NOMO-1 treated with DMSO at 0.1 percent for 48 hours (cell line): ENCODE measurements at regions not wholly inside any gene's neighbourhood (a gene's known extent, or its start where the extent isn't known, plus 50 kb on each side); places are given as distances from the start of the nearest gene placed in this dataset.
"Not testable (repeated sequence)": the region's sequence is repeated elsewhere in the genome, so short reads cannot be mapped to it uniquely, and the experiment has no call there.

Experiments
- DNase-seq: peaks from one replicate; lab custom pipeline; 2025; ENCODE audit not compliant: unreplicated experiment; lab: John Stamatoyannopoulos, UW

GRCh38 chr1:157231846-157232525, 93.8 kb upstream of the ETV3 start:
- DNase-seq = no peak

- no peak for DNase-seq
Observed at GRCh38 chr1:157230500-157230899, 92.3 kb upstream of the ETV3 start.

GRCh38 chr1:157227700-157228099, 89.5 kb upstream of the ETV3 start:
- no peak for DNase-seq

DNA sequence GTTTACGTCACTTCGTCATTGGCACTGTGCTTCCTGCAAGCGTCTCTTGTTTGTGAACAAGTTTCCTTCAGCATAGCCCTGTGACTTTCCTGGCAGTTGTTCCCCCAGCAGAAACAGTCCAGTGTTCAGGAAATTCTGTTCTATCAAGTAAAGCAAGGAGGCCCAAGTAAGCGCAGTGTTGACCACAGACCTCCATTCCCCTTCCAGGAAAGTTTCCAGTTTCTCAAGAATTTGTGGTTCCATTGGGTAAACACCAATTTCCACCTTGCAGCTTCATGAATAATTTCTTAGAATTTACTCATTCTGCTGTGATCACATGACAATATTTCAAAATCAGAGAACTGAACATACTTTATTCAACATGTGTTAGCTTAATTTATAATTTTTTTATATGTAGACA, 88.5 kb upstream of the ETV3 start:
- no peak for DNase-seq

DNA sequence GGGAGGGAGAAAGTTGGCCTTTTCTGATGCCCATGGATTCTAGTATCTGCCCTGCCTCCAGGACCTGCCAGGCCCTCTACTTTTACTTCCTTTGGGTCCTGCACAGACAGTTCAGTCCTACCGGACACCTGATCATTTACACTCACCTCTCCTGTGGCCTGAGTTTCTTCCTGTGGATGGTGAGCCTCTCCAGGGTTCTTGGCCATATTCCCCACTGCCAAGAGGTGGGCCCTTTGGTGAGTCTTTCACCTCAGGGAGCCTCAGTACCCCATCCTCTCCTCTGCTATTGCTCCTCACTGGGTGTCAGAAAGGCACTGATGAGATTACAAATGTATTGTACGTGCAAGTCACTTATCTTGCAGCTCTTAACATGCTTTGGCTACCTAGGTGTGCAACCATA, 81.4 kb upstream of the ETV3 start:
- DNase-seq = no peak

DNA sequence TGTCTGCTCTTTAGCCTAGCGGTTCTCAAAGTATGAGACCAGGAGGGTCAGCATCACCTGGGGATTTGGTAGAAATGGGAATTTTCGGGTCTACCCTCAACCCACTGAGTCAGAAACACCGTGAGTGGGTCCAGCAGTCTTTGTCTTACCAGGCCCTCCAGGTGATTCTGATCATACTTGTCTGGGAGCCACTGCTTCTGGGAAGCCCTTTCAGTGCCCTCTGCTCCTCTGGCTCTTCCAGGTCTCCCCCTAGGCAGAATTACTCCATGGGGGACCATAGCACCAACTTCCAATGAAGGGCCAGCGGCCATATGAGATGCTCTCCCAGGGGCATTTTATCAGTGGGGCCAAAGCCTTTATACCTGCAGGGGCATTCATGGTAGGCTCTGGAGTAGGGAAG, 81.0 kb upstream of the ETV3 start:
- no peak for DNase-seq

- DNase-seq = no peak
Observed at GRCh38 chr1:157218671-157219070, 80.5 kb upstream of the ETV3 start.

DNA sequence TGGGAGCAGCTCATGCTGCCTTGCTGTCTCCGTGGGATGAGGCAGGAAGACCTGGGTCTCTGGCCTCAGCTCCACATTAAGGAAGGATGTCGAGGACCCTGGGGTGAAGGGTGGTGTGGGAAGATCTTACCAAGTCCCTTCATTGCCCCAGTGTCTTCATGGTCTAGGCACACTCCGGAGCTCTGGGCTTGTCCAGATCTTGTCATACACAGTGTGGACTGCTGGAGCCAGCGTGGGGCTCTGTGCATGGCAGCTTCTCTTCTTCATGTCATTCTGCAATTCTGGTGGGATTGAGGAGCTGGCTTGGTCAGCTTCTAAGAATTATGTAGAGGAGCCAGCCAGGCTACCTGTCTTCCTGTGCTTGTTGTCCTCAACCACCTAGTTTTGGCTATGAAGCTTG, 79.3 kb upstream of the ETV3 start:
- no peak for DNase-seq

GRCh38 chr1:157213836-157214235, 75.6 kb upstream of the ETV3 start:
- no peak for DNase-seq

GRCh38 chr1:157209514-157209913, 71.3 kb upstream of the ETV3 start:
- DNase-seq = no peak

GRCh38 chr1:157205982-157206381, 67.8 kb upstream of the ETV3 start:
- DNase-seq = not testable (repeated sequence)

- DNase-seq = no peak
Observed at GRCh38 chr1:157203166-157203565, 65.0 kb upstream of the ETV3 start.

DNA sequence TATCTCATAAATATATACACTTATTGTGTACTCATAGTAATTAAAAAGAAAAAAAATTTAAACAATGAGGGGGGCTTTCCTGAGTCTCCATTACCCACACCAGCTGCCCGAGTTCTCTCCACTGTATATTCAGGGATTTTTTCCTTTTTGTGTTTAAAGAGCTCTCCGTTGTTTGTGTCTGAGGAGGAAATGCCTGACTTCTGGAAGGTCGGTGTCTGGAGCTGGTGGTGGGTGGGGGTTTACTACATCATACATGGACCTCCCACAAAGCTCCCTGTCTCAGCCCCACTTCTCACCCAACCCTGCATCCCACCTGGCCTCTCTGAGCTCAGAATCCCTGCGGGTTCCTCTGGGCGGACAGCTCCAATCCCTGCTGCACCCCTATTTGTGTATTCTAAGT, 64.1 kb upstream of the ETV3 start:
- no peak for DNase-seq

DNA sequence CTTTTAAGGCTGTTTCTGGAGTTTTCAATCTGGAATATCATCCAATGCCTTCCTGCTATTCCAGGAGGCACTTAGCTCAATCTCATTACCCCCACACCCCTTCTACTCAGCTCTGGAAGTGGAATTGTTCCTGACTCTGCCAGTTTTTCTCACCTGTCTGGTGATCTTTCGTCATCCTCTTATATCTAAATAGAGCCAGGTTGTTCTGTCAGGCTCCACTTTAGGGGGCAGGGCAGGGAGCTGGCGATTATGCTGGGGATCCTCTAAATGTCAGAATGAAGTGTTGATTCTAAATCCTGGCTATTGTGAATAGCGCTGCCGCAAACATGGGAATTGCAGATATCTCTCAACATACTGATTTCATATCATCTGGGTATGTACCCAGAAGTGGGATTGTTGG, 63.6 kb upstream of the ETV3 start:
- no peak for DNase-seq

DNA sequence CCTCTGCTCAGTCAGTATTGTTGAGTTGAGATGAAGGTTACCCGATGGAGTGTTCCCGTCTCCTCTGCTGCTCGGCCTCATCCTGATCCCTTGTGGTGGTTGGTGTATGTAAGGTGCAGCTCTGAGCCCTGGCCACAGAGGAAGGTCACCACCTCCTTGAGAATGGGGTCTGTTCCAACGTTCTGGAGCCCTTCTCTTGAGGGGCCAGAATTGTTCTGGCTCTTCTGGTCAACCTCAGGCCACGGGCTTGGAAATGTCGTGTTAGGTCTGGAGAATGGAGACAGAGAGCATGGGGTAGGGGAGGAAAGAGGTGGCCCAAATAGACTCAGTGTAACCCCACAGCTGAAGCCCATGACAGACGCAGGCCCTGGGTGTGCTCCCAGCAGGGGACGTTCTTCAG, 62.3 kb upstream of the ETV3 start:
- DNase-seq = no peak

- no peak for DNase-seq
Observed at GRCh38 chr1:157199421-157199755, 61.2 kb upstream of the ETV3 start.

DNA sequence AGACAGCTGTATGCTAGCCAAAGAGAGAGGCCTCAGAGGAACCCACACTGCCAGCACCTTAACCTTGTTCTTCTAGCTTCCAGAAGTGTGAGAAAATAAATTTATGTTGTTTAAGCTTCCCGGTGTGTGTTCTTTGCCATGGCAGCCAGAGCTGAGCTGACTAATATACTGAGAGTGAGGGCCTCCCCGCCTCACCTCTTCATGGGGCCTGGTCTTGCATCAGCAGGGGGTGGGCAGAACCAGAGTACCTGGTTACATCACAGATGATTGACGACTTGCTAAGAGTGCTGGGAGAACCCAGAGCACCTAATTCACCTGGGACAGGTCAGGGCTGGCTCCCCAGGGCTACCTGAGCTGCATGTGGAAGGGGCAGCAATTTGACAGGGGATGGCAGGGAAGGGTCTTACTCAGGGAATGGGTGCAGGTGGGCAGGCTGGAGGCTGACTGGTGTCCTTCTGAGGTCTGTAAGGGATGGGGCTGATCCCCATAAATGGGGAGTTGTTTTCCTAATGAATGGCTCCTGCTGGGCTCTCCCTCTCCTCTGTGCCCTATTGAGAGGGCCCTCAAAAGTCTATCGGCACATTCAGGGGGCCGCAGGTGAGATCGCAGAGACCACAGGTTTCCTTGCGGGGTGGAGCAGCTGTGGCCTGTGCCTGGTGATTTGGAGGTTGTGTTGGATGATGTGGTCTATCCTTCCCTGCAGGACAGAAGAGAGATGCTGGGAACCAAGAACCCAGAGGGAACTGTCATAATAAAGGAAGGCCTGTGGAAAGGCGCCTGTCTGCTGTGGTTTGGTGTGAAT, 60.6 kb upstream of the ETV3 start:
- DNase-seq = no peak

DNA sequence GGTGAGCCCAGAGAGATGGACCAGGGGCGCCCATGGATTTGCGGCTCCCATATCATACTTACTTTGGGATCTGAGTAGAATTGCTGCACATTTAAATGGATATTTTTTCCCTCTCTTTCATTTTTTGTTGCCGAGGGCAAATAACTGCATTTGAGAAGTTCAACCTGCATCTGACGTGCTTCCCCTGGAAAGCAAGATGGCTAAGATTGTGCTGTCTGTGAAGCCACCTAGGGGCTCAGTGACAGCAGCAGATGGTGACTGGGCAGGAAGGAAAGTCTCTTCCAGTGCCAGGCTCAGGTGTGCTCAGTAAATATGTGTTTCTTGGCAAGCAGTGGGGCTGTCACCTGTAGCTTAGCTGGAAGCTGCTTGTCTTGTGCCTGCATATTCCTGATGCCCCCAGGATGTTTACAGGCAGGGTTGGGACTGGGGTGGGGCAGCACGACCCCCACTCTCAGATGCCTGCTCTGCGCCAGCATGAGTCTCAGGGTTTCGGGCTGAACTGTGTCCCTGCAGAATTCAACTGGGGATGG, 59.8 kb upstream of the ETV3 start:
- no peak for DNase-seq

- not testable (repeated sequence) for DNase-seq
Observed at GRCh38 chr1:157196670-157197456, 58.7 kb upstream of the ETV3 start.

DNA sequence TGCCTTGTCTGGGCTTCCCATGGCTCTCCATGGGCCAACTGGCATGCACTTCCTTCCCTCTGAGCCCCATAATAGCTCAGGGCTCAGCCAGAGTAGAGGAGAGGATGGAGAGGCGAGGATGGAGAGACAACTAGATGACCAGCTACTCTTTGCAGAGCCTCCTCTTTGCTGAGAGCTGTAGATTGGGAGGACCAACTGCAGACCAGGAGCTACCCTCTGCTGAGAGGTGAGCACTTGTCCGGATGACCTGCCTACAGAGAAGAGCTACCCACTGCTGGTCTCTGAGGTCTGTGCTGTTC, 58.0 kb upstream of the ETV3 start:
- DNase-seq = no peak

DNA sequence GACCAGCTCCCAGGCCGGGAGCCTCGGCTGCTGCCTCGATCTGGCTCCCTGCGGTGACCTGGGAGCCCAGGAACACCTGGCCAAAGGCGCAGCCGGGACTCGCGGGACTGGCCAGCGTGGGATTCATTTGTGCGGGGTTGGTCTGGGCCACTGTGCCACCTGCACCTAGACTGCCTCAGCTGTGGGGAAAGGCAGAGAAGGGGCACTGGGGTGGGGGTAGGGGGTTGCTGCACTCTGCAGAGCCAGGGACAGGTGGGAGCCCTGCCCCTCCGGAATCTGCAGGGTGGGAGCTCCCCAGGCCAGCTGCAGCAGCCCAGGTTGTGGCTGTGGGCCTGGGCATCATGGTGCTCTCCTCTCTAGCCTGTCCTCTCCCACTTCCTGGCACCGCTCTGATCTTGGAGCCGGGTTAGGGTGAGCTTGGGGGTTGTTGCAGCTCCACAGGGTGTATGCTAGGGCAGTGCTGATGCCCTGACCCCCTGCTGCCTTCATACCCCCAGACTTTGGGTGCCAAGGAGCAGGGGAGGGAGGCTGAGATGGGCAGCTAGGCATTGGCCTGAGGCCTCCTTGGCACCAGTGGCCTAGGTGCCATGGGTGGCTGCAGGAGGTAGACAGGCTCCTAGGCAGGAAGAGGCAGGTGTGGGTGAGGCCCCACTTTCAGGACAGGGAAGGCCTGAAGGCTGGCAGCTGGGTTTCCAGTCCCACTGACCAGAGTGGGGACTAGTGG, 57.5 kb upstream of the ETV3 start:
- no peak for DNase-seq
